SK-N-MC (cell line): ENCODE measurements at regions not wholly inside any gene's neighbourhood (a gene's known extent, or its start where the extent isn't known, plus 50 kb on each side); places are given as distances from the start of the nearest gene placed in this dataset.

ENCODE experiments used
- EZH2 ChIP-seq: fragments of 200-600 bp; sonication (generic); IDR thresholded peaks from one replicate; pipeline ENCODE4 v1.6.1; 2017; ENCODE audit warnings: antibody characterized with exemption
- POLR2AphosphoS5 ChIP-seq: IDR thresholded peaks from 2 replicates; pipeline ENCODE4 v1.6.1; 2012; ENCODE audit warnings: mild to moderate bottlenecking, low read depth, low read length, borderline replicate concordance

- TF ChIP-seq POLR2AphosphoS5: no peak
- no peak for TF ChIP-seq EZH2
Measured at GRCh38 chr5:148012801-148013200, 51.0 kb upstream of the SPINK5 start.
